GM13977 (cell line): ENCODE measurements at regions not wholly inside any gene's neighbourhood (a gene's known extent, or its start where the extent isn't known, plus 50 kb on each side); places are given as distances from the start of the nearest gene placed in this dataset.

ENCODE experiments used
- DNase-seq: peaks from one replicate; pipeline ENCODE4 v3.0.0; 2012; ENCODE audit warnings: low spot score
- CTCF ChIP-seq: IDR thresholded peaks from 2 replicates; pipeline ENCODE4 v1.5.1; 2012; ENCODE audit warnings: mild to moderate bottlenecking, control low read depth; ENCODE audit not compliant: insufficient read depth; ENCODE audit errors: extremely low read depth, missing control alignments
- in situ Hi-C: fragments of 300-500 bp; cut with MboI; formaldehyde crosslinking; loops from one replicate; pipeline ENCODE4 v1.12.0; 2022; ENCODE audit warnings: low sequenced_read_pairs, low pct_unique_long_range_greater_than_20kb, mixed read lengths, inconsistent platforms; ENCODE audit not compliant: unreplicated experiment

DNA sequence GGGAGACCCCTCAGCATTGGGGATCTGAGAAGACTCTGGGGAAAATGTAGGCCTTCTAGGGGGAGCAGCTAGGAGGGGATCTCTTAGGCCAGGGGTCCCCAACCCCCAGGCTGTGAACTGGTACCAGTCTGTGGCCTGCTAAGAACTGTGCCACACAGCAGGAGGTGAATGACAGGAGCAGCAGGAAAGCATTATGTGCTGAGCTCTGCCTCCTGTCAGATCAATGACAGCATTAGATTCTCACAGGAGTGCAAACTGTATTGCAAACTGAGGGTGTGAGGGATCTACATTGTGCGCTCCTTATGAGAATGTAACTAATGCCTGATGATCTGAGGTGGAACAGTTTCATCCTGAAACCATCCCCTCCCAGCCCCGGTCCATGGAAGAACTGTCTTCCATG lies 127.3 kb downstream of the SCG2 start:
- TF ChIP-seq CTCF, result no peak
- no peak for DNase-seq
- in situ Hi-C loops, result no loop called here

DNA sequence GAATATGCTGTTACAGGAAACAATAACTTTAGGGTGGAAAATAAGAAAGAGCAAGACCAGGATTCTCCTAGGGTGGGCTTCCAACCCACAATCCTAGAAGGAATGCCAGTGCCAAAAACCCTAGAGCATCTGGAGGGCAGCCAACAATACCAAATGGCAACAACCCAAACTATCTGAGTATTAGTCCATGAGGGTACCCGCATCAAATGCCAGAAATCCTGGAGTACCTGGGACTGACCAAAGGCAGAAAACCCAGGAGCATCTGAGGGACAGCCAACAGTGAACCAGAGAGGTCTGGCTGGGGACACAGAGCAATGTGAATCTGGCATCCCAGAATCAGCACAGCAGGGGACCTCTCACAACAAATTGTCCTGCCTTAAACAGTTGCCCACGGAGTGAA lies 126.3 kb downstream of the SCG2 start:
- no peak for DNase-seq
- no peak for TF ChIP-seq CTCF
- in situ Hi-C loops, result no loop called here

- in situ Hi-C loops, result no loop called here
- TF ChIP-seq CTCF, result no peak
- no peak for DNase-seq
These were observed 124.8 kb downstream of the SCG2 start for GRCh38 chr2:223477318-223477717.

GRCh38 chr2:223481486-223481885 lies 120.7 kb downstream of the SCG2 start:
- no peak for TF ChIP-seq CTCF
- in situ Hi-C loops, result no loop called here
- no peak for DNase-seq

DNA sequence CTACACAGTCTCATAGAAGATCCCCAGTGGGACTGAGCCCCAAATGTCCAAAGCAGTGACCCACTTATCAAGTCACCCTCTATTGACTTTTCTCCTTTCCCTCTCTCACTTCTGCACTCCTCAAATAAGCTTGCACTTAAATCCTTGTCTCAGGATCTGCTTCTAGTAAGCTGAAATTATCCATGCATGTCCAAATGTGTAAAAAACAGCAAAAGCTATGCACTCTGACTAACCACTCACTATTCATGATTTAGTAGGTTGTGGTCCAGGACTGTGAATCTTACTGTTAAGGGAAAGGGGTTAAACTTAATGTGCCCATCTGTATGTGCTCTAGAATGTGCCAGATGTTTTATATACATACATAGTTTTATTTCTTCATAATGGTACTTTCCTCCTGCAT lies 115.4 kb downstream of the SCG2 start:
- in situ Hi-C loops, result no loop called here
- no peak for DNase-seq
- no peak for TF ChIP-seq CTCF

GRCh38 chr2:223487214-223487846 lies 114.8 kb downstream of the SCG2 start:
- TF ChIP-seq CTCF, result no peak
- in situ Hi-C loops, result no loop called here
- DNase-seq, result no peak

DNA sequence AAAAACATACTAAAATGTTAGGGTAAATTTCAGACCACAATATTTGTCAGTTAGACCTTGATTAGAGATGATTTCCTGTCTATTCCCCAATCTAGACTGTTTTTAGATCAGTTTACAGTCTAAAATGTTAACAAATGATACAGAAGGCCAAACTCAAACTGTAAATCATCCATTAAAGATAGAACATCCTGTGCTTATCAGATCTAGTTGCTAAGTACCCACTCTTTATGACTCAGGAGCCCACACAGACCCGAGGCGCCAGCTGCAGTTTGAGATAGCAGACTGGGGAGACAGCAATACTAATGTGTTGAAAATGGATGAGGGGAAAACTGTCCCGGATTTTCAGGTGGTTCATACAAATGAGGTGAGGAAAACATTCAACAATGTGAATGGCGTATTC lies 113.3 kb downstream of the SCG2 start:
- no peak for DNase-seq
- in situ Hi-C loops, result no loop called here
- no peak for TF ChIP-seq CTCF
